ENCODE measurements at regions not wholly inside any gene's neighbourhood (a gene's known extent, or its start where the extent isn't known, plus 50 kb on each side); places are given as distances from the start of the nearest gene placed in this dataset.

DNA sequence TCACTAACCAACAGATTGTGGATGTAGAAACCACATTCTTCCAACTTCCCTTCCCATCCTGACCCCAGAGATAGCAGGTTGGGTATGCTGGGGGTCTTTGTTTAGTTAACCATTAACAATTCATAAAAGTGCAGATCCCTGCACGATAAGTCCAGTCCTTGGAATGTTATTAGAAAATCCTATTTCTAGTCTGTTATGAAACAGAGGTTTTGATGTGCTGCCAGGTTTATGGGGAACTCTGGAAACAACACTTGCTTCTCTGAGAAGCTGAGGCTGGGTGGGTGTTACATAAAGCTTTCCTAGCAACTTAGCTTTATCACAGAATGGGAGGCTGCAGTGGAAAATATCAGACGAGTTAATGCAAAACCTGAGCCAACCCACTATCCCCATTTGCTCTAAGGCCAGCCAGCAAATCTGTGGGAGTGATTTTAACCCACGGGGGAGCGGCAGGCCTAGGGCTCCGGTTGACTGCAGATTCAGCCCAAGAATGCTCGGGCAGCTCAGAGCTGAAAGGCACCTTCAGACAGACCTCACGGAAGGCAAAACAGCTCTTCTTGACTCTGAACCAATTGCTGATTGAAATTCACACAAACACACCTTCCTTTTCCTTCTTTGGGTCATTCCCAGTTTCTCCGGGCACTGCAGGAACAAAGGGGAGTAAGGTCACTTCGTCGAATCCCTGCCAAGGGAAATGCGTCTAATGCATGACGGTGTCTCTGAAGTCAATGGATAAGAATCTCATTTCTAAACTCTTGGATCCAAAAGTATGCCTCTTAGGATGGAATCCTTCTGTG is 111.7 kb upstream of the IRF2BP2 start (continued):
- TF ChIP-seq ZNF781 (CRISPR knock-in tag; IDR thresholded peaks at IDR 0.05; ENCODE audit: borderline replicate concordance, not compliant biosample characterization), result peak; percentile 18
- no peak for TF ChIP-seq ZNF672 (CRISPR knock-in tag; IDR thresholded peaks at IDR 0.05)
- TF ChIP-seq ZNF543 (CRISPR knock-in tag; IDR thresholded peaks at IDR 0.05), result no peak
- peak in 1 of 2 experiments; percentile 54; a peak in 1 of 4 replicates for TF ChIP-seq KLF16 (CRISPR knock-in tag; IDR thresholded peaks at IDR 0.05)
- no peak for TF ChIP-seq SRSF9 (IDR thresholded peaks at IDR 0.05; ENCODE audit: borderline replicate concordance, insufficient read depth, low read depth, low read length, poor library complexity, severe bottlenecking)
- TF ChIP-seq ZNF619 (CRISPR knock-in tag; IDR thresholded peaks at IDR 0.05), result no peak
- TF ChIP-seq MAZ (IDR thresholded peaks at IDR 0.05; ENCODE audit: borderline replicate concordance, low read depth, low read length), result no peak
- no peak for TF ChIP-seq MAZ (CRISPR knock-in tag; IDR thresholded peaks at IDR 0.05; ENCODE audit: low read depth)
- no peak for TF ChIP-seq ZNF138 (CRISPR knock-in tag; IDR thresholded peaks at IDR 0.05; ENCODE audit: low read depth)
- no peak for TF ChIP-seq MIER2 (CRISPR knock-in tag; IDR thresholded peaks at IDR 0.05)
- TF ChIP-seq, protein P1, sequence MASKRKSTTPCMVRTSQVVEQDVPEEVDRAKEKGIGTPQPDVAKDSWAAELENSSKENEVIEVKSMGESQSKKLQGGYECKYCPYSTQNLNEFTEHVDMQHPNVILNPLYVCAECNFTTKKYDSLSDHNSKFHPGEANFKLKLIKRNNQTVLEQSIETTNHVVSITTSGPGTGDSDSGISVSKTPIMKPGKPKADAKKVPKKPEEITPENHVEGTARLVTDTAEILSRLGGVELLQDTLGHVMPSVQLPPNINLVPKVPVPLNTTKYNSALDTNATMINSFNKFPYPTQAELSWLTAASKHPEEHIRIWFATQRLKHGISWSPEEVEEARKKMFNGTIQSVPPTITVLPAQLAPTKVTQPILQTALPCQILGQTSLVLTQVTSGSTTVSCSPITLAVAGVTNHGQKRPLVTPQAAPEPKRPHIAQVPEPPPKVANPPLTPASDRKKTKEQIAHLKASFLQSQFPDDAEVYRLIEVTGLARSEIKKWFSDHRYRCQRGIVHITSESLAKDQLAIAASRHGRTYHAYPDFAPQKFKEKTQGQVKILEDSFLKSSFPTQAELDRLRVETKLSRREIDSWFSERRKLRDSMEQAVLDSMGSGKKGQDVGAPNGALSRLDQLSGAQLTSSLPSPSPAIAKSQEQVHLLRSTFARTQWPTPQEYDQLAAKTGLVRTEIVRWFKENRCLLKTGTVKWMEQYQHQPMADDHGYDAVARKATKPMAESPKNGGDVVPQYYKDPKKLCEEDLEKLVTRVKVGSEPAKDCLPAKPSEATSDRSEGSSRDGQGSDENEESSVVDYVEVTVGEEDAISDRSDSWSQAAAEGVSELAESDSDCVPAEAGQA (IDR thresholded peaks at IDR 0.05; ENCODE audit: low read depth), result no peak; the same call in 1 of the 2 replicates
- TF ChIP-seq, protein P1 (CRISPR knock-in tag; IDR thresholded peaks at IDR 0.05; ENCODE audit: borderline replicate concordance), result peak; percentile 71; the same call in 1 of the 2 replicates
- TF ChIP-seq, protein P2, sequence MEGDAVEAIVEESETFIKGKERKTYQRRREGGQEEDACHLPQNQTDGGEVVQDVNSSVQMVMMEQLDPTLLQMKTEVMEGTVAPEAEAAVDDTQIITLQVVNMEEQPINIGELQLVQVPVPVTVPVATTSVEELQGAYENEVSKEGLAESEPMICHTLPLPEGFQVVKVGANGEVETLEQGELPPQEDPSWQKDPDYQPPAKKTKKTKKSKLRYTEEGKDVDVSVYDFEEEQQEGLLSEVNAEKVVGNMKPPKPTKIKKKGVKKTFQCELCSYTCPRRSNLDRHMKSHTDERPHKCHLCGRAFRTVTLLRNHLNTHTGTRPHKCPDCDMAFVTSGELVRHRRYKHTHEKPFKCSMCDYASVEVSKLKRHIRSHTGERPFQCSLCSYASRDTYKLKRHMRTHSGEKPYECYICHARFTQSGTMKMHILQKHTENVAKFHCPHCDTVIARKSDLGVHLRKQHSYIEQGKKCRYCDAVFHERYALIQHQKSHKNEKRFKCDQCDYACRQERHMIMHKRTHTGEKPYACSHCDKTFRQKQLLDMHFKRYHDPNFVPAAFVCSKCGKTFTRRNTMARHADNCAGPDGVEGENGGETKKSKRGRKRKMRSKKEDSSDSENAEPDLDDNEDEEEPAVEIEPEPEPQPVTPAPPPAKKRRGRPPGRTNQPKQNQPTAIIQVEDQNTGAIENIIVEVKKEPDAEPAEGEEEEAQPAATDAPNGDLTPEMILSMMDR (CRISPR knock-in tag; IDR thresholded peaks at IDR 0.05), result no peak
- TF ChIP-seq JUNB (CRISPR knock-in tag; IDR thresholded peaks at IDR 0.05; ENCODE audit: borderline replicate concordance), result no peak
- TF ChIP-seq GFI1 (CRISPR knock-in tag; IDR thresholded peaks at IDR 0.05; ENCODE audit: borderline replicate concordance), result peak; percentile 77; the same call in 1 of the 2 replicates
- no peak for TF ChIP-seq ZNF567 (CRISPR knock-in tag; IDR thresholded peaks at IDR 0.05; ENCODE audit: borderline replicate concordance)
- TF ChIP-seq ISX (CRISPR knock-in tag; conservative IDR thresholded peaks at IDR 0.05), result no peak
- TF ChIP-seq, protein P3, sequence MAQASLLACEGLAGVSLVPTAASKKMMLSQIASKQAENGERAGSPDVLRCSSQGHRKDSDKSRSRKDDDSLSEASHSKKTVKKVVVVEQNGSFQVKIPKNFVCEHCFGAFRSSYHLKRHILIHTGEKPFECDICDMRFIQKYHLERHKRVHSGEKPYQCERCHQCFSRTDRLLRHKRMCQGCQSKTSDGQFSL (CRISPR knock-in tag; IDR thresholded peaks at IDR 0.05), result no peak
- TF ChIP-seq ZNF841 (CRISPR knock-in tag; IDR thresholded peaks at IDR 0.05; ENCODE audit: borderline replicate concordance), result no peak
